Stimulated activated CD4-positive, alpha-beta T cell treated with anti-CD3 and anti-CD28 coated beads, Interleukin-12 subunit alpha, Interleukin-12 subunit beta, amount 100 ng/mL, for 48 hours (primary cell): ENCODE measurements at regions not wholly inside any gene's neighbourhood (a gene's known extent, or its start where the extent isn't known, plus 50 kb on each side); places are given as distances from the start of the nearest gene placed in this dataset.
"Not testable (repeated sequence)": the region's sequence is repeated elsewhere in the genome, so short reads cannot be mapped to it uniquely, and the experiment has no call there.

Experiments used
- DNase-seq, 3 donors: peaks; one replicate each; pipeline ENCODE4 v3.0.0-alpha.2; 2020; ENCODE audit warnings: low read depth in 2 of 3, low spot score in 1 of 3

DNA sequence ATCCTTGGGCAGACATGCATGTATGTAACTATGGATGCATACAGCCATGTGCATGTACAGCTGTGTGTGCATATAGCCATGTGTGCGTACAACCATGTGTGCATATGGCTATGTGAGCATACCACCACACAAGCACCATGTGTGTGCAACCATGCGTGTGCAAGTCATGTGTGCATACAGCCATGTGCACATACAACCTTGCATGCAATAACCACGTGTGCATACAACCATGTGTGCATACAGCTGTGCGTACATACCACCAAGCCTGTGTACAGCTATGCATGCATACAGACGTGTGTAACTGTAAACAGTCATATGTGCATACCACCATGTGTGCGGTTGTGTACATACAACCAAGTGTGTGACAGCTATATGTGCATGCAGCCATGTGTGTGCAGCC is 186.4 kb downstream of the LAT start:
- not testable (repeated sequence) for DNase-seq

DNA sequence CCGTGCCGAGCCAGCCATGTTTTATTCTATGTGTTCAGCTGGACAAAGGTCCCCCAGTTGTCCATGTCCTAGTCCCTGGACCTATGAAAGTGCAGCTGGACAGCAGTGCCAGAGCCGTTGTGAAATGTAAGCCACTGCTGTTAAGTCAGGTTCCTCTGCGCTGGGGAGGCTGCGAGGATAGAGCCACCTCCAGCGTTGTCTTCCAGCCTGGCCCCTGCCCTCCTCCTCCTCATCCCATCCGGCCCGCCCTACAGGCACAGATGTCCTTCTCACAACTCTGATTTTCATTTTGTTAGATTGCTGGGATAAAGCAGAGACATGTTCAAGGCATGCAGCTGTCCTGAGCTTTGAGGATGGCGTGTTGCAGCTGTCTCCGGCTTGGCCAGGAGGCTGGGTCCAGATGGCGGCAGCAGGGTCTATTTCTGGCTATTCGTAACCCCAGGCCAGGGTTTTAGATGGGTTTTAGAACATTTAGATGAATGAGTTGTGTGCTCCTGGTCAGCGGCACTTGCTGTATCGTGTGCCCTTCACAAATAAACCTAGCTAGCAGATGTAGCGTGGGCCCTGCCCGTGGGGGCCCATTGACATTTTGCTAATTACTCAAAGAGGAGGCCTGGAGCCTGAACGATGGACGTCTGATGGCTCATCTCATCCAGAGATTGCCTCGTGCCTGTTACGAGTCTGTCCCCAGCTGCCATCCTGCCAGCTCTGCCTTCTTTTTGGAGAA is 185.7 kb downstream of the LAT start:
- DNase-seq: not testable (repeated sequence)

DNA sequence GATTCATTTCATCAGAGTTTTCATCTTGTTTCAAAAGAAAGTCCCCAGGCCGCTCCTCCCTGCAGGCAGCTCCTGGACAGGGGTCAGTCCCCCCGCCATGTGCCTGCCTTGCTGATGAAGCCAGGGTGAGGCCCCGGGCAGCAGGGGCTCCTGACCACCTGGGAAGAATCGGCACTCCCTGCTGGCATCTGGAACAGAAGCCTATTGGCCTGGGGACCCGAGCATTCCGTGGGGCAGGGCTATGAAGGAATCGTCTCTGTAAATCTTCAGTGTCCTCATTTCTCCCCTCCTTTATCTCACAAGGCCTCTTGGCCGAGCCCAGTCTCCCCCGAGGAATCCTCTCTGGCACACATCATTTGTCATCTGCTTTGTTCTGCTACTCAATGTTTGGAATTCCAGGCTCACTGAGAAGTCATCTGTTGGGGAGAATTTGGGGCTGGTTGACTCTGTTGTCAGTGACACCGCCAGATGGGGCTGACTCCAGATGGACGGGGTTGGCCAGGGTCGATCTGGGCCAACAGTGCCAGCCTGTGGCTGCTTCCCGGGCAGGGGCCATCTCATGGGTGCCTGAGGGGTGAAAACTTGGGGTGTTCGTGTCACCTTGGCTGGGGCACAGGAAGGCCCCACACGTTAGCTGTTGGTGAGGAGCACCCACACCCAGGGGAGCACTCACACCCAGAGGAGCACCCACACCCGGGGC is 184.6 kb downstream of the LAT start:
- DNase-seq: not testable (repeated sequence)

DNA sequence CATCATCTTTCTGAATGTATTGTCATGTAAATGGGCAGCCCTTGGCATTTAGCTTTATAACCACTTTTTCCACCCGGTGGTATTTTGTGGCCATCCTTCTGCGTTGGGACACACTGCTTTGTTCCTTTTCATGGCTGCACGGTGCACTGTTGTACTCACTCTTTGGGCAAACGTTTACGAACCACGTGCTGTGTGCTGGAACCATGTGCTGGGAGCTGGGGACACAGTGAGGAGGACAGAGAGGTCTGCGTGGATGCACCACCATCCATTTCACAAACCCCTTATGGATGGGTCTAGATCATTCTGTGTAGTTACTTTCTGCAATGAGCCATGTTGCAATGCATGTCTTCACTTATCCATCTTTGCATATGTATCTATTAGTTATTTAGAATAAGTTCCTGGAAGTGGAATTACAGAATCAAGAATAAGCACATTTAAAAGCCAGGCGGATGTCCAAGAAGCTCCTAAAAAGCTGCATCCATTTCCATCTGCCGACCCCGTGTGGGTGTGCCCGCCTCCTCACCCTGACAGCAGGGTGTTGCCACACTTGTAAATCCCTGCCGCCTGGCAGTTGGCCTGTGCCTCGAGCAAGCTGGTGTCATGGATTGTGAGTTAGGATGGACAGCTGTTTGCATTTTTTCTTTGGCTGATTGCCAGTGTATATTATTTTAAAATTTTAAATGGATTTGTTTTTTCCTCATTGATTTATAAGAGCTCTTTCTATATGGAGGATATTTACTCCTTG is 183.8 kb downstream of the LAT start:
- DNase-seq: not testable (repeated sequence)

DNA sequence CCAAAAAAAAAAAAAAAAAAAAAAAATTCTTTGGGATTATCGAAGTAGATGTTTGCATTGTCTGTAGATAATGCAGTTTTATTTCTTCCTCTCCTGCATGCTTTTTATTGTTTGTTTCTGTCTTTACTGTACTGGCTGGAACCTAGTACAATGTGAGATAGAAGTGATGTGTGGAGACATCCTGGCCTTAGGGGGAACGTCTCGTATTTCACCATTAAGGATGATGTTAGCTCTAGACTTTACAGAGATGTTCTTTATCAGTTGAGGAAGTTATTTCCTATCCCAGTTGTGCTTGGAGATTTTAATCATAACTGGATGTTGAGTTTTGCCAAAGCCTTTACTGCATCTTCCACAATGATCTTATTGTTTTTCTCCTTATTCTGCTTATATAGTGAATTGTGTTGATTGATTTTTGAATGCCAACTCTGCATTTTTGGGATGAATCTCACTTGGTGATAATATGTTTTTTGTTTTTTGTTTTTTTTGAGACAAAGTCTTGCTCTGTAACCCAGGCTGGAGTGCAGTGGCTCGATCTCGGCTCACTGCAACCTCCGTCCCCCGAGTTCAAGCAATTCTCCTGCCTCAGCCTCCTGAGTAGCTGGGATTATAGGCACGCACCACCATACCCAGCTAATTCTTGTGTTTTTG is 179.7 kb downstream of the LAT start:
- not testable (repeated sequence) for DNase-seq

DNA sequence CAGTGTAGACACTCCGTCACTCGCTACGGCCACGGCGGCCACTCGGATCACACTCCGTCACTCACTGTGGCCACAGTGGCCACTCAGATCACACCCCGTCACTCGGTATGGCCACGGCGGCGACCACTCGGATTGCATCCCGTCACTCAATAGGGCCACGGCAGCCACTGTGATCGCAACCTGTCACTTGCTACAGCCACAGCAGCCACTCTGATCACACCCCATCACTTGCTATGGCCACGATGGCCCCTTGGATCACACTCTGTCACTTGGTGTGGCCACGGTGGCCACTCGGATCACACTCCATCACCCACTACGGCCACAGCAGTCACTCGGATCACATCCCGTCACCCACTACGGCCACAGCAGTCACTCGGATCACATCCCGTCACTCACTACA is 175.3 kb downstream of the LAT start:
- DNase-seq: not testable (repeated sequence)

DNA sequence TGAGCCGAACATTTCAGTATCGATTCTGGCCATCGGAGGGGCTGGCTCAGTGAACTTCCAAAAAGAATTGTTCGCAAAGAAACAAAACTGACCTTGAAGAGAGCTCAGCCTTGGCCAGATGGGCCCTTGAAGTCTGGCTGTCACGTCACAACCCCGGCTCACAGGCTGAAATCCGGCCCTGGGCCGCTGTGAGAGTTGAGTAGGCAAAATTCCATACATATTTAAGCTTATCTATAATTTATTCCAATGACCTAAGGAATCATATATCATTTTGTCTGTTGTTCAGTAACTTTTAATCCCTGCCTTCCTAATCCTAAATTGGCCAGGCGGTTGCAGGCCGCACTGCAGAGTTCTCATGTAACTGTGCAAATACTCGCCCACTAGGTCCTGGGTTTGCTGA is 174.8 kb downstream of the LAT start:
- not testable (repeated sequence) for DNase-seq

DNA sequence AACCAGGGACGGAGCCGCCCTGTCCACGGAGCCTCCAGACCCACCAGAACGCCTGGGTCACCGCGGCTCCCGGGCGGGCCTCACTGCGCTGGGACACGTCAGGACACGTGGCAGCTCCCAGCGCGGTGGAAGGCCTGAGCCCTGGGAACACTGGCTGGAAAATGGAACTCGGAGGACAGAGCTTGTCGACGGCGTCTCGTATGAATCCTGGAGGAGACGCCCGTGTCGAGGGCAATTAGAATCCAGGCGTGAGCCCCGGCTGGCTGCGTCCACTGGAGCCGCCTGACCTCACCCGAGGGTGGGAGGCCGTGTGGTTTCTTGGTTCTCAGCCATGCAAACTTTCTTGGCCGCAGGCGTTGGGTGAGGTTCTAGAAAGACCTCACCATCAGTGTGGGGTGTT is 173.9 kb downstream of the LAT start:
- no peak for DNase-seq

DNA sequence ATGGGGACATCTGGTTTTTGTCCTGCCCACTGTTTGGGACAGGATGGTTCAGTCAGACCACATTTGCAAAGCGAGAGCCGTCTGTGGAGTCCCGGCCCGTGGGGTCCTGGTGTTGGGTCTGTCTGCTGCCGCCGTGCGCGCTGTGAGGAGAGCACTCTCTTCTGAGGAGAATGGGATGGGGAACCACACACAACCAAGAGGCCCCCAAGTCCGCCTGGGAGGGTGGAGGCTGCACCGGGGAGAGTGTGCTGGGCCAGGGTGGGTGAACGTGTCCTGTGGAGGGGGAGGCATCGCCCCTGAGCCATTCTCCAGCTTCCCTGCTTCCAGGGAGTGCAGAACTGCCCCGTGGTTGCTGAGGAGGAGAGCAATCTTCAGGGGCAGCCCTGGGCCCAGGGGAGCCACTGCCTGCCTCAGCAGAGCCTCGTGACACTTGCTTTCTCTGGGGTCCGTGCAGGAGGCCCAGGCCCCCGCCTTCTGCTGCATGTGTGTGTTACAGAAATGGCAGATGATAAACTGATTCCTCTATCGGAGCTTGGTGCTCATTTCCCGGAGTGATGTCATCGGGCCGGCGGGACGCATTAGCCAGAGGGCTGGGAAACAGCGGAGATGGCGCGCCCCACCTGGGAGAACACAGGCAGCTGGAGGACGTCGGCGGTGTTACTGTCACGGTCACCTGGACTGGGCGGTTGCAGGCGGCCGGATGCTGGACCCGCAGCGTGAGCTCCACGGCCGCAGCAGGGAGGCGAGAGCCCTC is 173.4 kb downstream of the LAT start:
- not testable (repeated sequence) for DNase-seq

DNA sequence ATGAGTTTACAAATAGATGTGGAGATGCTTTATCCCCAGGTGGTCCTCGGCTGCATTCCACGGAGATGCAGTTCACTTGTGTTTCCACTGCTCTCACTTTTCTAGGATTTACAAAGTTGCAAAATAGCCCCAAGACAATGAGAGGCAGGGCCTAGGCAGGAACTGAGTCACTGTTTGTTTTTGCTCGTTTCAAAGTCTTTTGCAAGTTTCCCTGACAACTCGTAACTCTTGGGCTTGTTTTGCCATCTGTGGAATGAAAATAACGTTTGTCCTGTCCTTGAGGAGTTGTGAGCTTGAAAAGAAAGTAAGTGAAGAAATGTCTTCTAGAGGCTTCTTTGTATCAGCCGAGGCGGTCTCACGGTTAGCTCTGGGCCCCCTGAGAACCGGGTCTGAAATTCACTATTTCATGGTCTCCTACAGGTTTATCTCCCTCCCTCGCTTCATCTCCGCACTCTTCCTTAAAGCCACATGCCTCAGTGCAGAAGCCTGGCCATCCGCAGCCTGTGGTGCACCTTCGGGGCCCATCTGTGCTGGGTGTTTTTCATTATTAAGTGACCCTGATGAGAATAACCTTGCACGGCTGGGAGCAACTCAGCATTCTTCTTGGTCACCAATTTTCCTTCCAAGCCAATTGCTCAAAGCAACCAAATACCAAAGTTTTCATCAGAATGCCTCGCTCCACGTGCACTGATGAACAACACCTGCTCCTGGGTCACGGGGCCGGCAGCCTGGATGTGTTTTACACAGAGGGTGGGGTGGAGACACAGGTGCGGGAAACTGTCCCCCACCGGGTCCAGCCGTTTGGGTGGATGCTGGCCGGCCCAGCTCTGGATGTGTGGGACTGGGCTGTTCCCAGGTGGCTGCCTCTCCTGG is 172.4 kb downstream of the LAT start:
- not testable (repeated sequence) for DNase-seq

DNA sequence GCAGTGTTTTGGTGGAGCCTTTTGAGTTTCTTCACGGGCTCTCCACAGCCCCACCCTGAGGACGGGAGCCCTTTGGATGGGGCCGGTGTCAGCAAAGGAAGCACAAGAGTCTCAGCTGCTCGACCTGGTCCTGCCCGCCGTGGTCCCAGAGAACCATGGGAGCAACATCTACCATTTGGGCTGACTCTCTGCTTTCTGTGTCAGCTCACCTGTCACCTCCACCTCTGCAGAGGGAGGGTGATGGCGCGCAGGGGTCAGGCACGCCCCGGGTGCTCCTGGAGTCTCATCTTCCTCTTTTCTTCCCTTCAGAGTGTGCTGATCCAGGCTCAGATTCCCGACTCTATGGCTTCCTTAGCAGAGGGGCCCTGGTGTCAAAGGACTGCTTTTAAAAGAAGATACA is 171.7 kb downstream of the LAT start:
- no peak for DNase-seq

DNA sequence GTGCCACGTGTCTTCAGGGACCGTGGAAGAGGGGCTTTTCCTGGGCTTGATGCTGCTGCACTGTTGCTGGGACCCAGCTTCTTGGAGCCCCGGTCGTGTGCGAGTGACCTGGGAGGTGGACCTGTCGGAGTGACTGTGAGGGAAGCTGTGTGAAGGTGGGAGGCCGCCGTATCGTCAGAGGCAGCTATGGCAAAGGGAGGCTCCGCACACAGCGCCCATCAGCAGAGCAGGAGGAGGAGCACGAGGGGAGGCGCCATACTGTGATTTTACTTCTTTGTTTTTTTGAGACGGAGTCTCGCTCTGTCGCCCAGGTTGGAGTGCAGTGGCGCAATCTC is 171.0 kb downstream of the LAT start:
- DNase-seq: not testable (repeated sequence)

DNA sequence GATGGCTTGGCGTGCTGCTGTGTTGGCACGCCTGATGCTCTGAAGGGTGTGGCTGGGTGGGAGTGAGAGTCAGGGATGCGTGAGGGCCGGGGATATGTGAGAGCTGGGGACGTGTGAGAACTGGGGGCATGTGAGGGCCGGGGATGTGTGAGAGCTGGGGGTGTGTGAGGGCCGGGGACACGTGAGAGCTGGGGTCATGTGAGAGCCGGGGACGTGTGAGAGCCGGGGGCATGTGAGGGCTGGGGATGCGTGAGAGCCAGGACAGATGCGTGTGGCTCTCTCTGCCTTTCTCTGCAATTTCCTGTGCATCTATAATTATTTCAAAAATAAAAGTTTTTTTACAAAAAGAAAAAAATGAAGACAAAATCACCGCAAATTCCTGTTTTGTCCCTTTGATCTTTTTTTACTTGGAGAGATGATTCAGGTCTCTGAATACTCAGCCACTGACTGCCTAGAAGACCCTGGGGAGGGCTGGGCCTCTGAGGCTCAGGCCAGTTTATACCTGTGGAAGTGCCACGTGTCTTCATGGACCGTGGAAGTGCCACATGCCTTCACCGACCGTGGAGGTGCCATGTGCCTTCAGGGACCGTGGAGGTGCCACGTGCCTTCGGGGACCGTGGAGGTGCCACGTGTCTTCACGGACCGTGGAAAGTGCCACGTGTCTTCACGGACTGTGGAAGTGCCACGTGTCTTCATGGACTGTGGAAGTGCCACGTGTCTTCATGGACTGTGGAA is 170.4 kb downstream of the LAT start:
- DNase-seq: not testable (repeated sequence)

DNA sequence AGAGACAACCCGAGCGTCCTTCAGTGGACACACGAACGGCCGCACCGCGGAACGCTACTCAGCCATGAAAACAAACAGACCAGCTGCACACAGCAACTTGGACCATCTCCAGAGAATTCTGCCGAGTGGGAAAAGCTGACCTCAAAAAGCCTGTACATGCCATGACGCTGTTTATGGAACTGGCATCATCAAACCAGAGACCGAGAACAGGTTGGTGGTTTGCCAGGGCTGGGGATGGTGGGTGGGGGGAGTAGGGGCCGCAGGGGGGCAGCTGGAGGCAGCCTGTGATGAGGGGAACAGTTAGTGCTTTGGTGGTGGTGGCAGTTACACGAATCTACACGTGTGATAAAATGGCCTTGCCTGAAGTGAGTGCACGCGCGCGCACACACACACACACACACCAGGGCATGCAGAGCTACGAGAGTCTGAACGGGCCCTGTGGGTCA is 169.8 kb downstream of the LAT start:
- DNase-seq: no peak

DNA sequence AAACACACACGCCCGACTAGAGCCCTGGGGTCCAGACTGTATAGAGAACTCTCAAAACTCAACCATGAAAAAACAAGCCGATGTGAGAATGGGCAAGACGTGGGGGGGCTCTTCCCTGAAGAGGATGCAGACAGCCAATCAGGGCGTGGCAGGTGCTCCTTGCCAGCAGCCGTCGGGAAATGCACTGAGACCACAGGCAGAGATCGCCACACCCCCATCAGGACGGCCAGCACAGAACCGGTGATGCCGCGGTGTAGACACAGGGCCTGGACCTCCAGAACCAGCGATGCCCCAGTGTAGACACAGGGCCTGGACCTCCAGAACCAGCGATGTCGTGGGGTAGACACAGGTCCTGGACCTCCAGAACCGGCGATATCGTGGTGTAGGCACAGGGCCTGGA is 169.2 kb downstream of the LAT start:
- DNase-seq: no peak

DNA sequence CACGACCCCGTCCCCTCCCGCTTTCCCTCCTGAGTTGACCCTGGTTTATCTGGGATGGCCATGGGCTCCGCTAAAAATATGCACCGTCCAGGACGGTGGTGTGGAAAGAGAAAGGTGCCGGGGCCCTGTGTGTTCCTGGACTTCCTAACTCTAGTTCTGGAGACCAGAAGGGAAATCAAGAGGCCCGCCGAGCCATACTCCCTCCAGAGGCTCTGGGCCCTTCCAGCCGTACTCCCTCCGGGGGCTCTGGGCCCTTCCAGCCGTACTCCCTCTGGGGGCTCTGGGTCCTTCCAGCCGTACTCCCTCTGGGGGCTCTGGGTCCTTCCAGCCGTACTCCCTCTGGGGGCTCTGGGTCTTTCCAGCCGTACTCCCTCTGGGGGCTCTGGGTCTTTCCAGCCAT is 168.5 kb downstream of the LAT start:
- not testable (repeated sequence) for DNase-seq

DNA sequence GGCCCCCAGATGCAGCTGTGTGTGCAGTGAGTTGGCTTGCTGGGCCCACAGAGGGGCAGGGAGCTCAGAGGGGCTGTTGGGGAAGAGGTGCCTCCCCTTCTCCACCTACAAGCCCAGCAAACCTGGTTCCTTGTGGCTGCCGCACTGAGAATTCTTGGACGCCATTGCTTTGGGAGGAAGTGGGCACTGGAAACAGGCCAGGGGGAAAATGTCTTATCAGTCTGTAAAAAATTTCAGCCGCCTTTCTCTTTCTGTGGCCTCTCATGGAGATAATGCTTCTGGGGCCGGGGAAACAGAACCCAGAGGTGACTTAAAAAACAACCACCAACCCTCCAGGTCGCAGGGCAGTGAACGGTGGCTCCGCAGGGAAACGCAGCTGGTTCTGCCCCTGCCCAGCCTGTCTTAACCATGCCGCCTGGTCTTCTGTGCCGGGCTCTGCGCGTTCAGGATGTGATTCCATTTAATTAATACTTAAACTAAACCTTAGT is 167.7 kb downstream of the LAT start:
- DNase-seq: not testable (repeated sequence)

DNA sequence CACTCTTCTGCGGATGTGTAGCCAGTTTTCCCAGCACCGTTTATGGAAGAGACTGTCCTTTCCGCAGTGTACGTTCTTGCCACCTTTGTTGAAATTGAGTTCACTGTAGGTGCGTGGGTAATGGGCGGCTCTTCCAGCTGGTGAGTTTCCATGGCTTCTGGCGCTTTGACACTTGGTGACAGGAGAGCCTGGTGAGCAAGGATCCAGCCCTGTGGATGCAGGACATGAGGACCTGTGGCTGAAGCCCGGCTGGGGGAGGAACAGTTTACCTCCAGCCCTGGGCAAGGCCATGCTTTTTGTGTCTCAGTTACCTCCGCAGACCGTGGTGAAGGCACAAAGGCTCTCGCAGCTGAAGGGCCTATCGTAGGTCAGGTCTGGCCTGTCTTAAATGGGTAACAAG is 166.5 kb downstream of the LAT start:
- no peak for DNase-seq

DNA sequence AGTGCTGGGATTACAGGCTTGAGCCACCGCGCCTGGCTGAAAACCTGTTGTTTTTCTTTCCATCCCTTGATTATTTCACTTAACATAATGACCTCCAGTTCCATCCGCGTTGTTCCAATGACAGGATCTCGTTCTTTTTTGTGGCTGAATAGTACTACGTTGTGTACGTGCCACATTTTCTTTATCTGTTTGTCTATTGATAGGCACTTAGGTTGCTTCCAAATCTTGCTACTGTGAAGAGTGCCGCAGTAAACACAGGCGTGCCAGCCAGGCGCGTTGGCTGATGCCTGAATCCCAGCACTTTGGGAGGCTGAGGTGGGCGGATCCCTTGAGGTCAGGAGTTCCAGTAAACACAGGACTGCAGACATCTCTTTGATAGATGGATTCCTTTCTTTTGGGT is 165.1 kb downstream of the LAT start:
- DNase-seq: not testable (repeated sequence)
